T-helper 17 cell (primary cell): ENCODE measurements at regions not wholly inside any gene's neighbourhood (a gene's known extent, or its start where the extent isn't known, plus 50 kb on each side); places are given as distances from the start of the nearest gene placed in this dataset.

ENCODE experiments used
- ATAC-seq: fragments of 150-1000 bp; cut with Tn5 transposase; 2 replicates; pipeline ENCODE4 v1.10.0; 2021; ENCODE audit warnings: mild to moderate bottlenecking, moderate library complexity
- DNase-seq, 3 donors: peaks; one replicate each; pipeline versions ENCODE4 v3.0.0 to v3.0.0-alpha.2; 2020 to 2021
- H3K9me3 ChIP-seq: one replicate; pipeline ENCODE4 v1.7.0; 2013; ENCODE audit warnings: low read length, mild to moderate bottlenecking; ENCODE audit not compliant: control insufficient read depth, poor library complexity, severe bottlenecking
- H3K27ac Mint-ChIP-seq: one replicate; pipeline ENCODE4 v1.8.0; 2022; ENCODE audit warnings: mild to moderate bottlenecking, moderate library complexity, mixed read lengths
- H3K27me3 Mint-ChIP-seq: one replicate; pipeline ENCODE4 v1.8.0; 2022; ENCODE audit warnings: mixed read lengths
- H3K36me3 Mint-ChIP-seq: one replicate; pipeline ENCODE4 v1.8.0; 2022; ENCODE audit warnings: low read depth, mixed read lengths
- H3K4me1 Mint-ChIP-seq: one replicate; pipeline ENCODE4 v1.8.0; 2022; ENCODE audit warnings: mild to moderate bottlenecking, mixed read lengths
- H3K4me3 Mint-ChIP-seq: one replicate; pipeline ENCODE4 v1.8.0; 2022; ENCODE audit warnings: mild to moderate bottlenecking, moderate library complexity, mixed read lengths

DNA sequence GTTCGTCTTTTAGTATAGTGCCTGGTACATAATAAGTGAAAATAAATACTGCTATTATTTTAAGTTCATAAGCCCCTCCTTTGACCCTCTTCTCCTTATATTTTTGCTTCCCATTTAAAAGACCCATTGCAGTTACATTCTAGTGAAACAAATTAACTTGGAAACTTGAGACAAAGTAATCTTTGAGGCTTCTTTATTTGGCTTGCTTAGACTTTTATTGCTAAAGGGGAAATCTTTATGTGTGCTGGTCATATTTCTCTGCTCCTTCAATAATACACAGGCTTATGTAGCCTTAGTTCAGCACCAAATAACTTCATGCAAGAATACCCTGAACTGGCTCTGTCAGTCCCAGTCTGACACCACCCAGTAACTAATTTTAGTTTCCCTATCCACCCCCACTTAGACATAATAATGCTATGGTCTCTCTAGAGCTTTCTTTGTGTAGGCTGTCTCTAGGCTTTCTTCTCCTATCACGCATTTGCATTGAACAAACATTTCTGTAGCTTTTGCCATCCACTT, 257.8 kb downstream of the OMA1 start:
- DNase-seq: no peak
- Mint-ChIP-seq H3K27ac (no peak overlapping the region), H3K4me3 (no peak overlapping the region), H3K27me3 (no peaks in the 10 kb centered on the region), H3K36me3 (no peaks in the 10 kb centered on the region), H3K4me1 (no peaks in the 10 kb centered on the region)
- no peak for ATAC-seq
- H3K9me3 ChIP-seq: peaks cover 3% of the 10 kb centered on the region

GRCh38 chr1:58287894-58288623, 258.5 kb downstream of the OMA1 start:
- Mint-ChIP-seq H3K36me3 (no peaks in the 10 kb centered on the region), H3K4me1 (no peaks in the 10 kb centered on the region), H3K4me3 (no peak overlapping the region), H3K27ac (no peak overlapping the region), H3K27me3 (no peaks in the 10 kb centered on the region)
- ATAC-seq (no peak), DNase-seq (no peak)
- peaks cover 3% of the 10 kb centered on the region for H3K9me3 ChIP-seq

- Mint-ChIP-seq H3K36me3 (no peaks in the 10 kb centered on the region), H3K27ac (no peak overlapping the region), H3K27me3 (no peaks in the 10 kb centered on the region), H3K4me1 (no peaks in the 10 kb centered on the region), H3K4me3 (no peak overlapping the region)
- no peak for ATAC-seq
- DNase-seq: no peak
- peaks cover 3% of the 10 kb centered on the region for H3K9me3 ChIP-seq
Observed at GRCh38 chr1:58284225-58284510, 262.4 kb downstream of the OMA1 start.

DNA sequence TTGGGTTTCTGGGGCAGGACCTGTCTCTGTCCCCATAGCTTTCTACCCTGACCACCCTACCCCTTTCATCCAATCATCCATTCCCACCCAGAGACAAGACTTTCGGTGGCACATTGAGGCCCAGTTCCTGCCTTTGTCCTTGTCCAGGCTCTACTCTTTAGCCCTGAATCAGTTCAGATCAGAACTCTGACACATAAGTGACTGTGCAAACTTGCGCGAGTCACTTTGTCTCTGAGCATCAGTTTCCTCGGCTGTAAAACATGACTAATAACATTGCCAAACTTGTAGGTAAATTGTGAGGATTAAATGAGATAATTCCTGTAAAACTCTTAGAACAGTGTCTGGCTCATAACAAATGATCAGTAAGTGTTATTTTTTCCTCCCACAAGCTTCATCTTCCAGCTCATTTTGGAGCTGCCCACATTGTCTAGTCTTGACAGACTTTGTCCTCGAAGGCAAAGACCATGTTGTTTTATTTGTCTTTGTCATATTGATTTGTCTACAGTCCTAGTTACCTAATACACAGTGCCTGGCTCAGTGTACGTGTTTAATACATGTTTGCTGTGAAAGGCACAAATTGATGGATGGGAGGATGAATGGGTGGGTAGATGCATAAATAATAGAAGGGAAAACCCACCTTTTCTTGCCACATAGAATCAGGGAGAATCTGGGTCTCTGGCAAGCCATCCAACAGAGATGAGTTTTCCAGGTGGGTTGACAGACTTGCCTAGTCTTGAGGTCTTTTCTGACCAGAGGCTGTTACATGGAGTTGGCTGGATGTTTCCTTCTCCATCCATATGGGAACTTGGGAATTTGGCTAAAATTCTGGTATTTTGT, 262.9 kb downstream of the OMA1 start:
- Mint-ChIP-seq H3K4me1 (no peaks in the 10 kb centered on the region), H3K36me3 (no peaks in the 10 kb centered on the region), H3K4me3 (no peak overlapping the region), H3K27me3 (no peaks in the 10 kb centered on the region), H3K27ac (no peak overlapping the region)
- DNase-seq (no peak), ATAC-seq (no peak)
- peaks cover 3% of the 10 kb centered on the region for H3K9me3 ChIP-seq

GRCh38 chr1:58282623-58283387, 263.7 kb downstream of the OMA1 start:
- Mint-ChIP-seq H3K27ac (no peak overlapping the region), H3K4me1 (no peaks in the 10 kb centered on the region), H3K36me3 (no peaks in the 10 kb centered on the region), H3K27me3 (no peaks in the 10 kb centered on the region), H3K4me3 (no peak overlapping the region)
- peaks cover 3% of the 10 kb centered on the region for H3K9me3 ChIP-seq
- no peak for DNase-seq
- no peak for ATAC-seq

DNA sequence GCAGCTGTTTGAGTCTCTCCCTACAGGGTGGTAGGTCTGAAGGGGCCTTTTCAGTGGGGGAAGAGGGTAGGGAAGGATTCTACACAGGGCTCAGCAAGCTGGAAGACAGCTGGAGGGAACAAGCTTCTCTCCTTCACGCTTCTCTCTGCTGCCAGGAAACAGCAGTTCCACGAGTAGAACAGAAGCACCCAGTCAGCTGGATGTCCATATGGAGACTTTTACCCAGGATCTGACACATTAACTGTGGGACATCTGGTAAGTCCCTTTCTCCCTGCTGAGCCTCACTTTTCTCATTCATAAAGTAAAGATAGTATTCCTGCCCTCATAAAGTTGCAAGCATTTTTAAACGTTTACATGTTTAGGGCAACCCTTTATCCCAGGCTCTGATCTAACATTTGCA, 280.3 kb downstream of the OMA1 start:
- Mint-ChIP-seq H3K27me3 (peaks cover 6% of the 10 kb centered on the region), H3K4me3 (no peak overlapping the region)

GRCh38 chr1:58264462-58264861, 282.1 kb downstream of the OMA1 start:
- no peak for ATAC-seq
- no peaks in the 10 kb centered on the region for H3K4me1 Mint-ChIP-seq
- H3K27ac Mint-ChIP-seq: no peak overlapping the region
- no peak overlapping the region for H3K4me3 Mint-ChIP-seq
- no peaks in the 10 kb centered on the region for H3K9me3 ChIP-seq
- no peak for DNase-seq
- no peaks in the 10 kb centered on the region for H3K36me3 Mint-ChIP-seq
- peaks cover 6% of the 10 kb centered on the region for H3K27me3 Mint-ChIP-seq

More for the DNA sequence above, 280.3 kb downstream of the OMA1 start:
- Mint-ChIP-seq H3K4me1 (no peaks in the 10 kb centered on the region), H3K36me3 (no peaks in the 10 kb centered on the region), H3K27ac (no peak overlapping the region)
- H3K9me3 ChIP-seq: no peaks in the 10 kb centered on the region
- DNase-seq (no peak), ATAC-seq (no peak)

DNA sequence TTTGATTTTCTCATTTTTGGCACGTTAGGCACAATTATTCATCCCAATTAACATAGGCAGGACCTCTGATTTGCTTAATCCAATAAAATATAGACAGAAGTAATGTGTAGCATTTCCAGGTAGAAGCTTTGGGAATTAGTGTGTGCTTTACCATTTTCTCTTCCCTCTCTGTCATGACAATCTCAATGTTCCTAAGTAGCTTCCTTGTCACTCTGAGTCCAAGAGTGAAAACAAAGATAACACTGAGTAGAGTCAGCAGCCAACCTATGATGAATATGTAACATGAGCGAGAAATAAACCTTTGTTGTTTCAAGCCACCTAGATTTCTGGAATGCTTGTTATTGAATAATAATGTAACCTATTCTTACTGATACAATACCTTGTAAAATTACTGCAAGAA, 283.8 kb downstream of the OMA1 start:
- no peaks in the 10 kb centered on the region for H3K9me3 ChIP-seq
- Mint-ChIP-seq H3K27ac (no peak overlapping the region), H3K36me3 (no peaks in the 10 kb centered on the region), H3K4me1 (no peaks in the 10 kb centered on the region), H3K27me3 (peaks cover 9% of the 10 kb centered on the region), H3K4me3 (no peak overlapping the region)
- ATAC-seq (no peak), DNase-seq (no peak)

GRCh38 chr1:58258082-58258481, 288.4 kb downstream of the OMA1 start:
- ATAC-seq: no peak
- H3K9me3 ChIP-seq: no peaks in the 10 kb centered on the region
- no peak for DNase-seq
- Mint-ChIP-seq H3K27me3 (peaks cover 11% of the 10 kb centered on the region), H3K4me1 (no peaks in the 10 kb centered on the region), H3K4me3 (no peak overlapping the region), H3K27ac (no peak overlapping the region), H3K36me3 (no peaks in the 10 kb centered on the region)

DNA sequence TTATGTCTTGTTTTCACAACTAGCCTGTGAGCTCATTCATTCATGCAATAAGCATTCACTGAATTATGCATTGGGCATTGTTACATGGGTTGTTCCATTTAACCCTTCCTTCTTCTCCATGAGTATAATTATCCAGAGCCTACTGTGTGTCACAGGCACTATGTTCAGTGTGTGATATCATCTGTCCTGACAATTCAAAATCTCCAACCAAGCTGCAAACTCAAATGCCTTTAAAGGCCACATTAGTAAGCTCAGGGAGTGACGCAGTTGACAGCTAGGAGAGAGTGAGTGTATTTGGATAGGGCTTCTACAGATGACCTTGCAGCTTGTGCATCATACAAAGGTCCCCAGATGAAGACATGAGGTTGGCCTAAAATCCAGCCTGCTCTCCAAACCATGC, 289.5 kb downstream of the OMA1 start:
- H3K9me3 ChIP-seq: no peaks in the 10 kb centered on the region
- no peak overlapping the region for H3K4me3 Mint-ChIP-seq
- DNase-seq (no peak), ATAC-seq (no peak)
- peaks cover 10% of the 10 kb centered on the region for H3K27me3 Mint-ChIP-seq
- no peaks in the 10 kb centered on the region for H3K4me1 Mint-ChIP-seq
- H3K27ac Mint-ChIP-seq: no peak overlapping the region
- no peaks in the 10 kb centered on the region for H3K36me3 Mint-ChIP-seq

DNA sequence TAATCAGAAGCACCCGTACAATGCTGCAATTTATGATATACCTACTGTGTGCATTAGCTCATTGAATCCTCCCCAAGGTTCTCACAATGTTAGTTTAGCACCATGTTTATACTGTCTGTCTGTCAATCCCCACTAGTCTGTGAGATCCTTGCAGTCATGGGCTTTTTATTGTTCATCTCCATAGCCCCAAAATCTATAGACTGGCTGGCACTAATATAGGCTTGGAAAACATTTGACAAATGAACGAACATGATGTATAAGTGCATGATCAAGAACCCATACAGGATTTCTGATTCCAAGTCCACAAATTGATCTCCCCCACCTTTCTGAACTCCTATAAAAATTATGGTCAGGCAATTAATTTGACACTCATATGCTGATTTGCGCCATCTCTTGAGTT, 290.0 kb downstream of the OMA1 start:
- Mint-ChIP-seq H3K4me1 (no peaks in the 10 kb centered on the region), H3K27me3 (peaks cover 8% of the 10 kb centered on the region), H3K4me3 (no peak overlapping the region), H3K36me3 (no peaks in the 10 kb centered on the region), H3K27ac (no peak overlapping the region)
- ATAC-seq (no peak), DNase-seq (no peak)
- no peaks in the 10 kb centered on the region for H3K9me3 ChIP-seq

- peaks cover 13% of the 10 kb centered on the region for H3K27me3 Mint-ChIP-seq
- H3K4me3 Mint-ChIP-seq: no peak overlapping the region
- H3K36me3 Mint-ChIP-seq: no peaks in the 10 kb centered on the region
- no peaks in the 10 kb centered on the region for H3K4me1 Mint-ChIP-seq
- no peak overlapping the region for H3K27ac Mint-ChIP-seq
- H3K9me3 ChIP-seq: no peaks in the 10 kb centered on the region
- ATAC-seq (no peak), DNase-seq (no peak)
Observed at GRCh38 chr1:58256041-58256440, 290.5 kb downstream of the OMA1 start.

- H3K4me3 Mint-ChIP-seq: no peak overlapping the region
- ATAC-seq (no peak), DNase-seq (no peak)
- no peak overlapping the region for H3K27ac Mint-ChIP-seq
- peaks cover 20% of the 10 kb centered on the region for H3K27me3 Mint-ChIP-seq
- no peaks in the 10 kb centered on the region for H3K9me3 ChIP-seq
- H3K4me1 Mint-ChIP-seq: no peaks in the 10 kb centered on the region
- H3K36me3 Mint-ChIP-seq: no peaks in the 10 kb centered on the region
Observed at GRCh38 chr1:58255192-58255591, 291.3 kb downstream of the OMA1 start.
